GM12878 (cell line): ENCODE measurements at regions not wholly inside any gene's neighbourhood (a gene's known extent, or its start where the extent isn't known, plus 50 kb on each side); places are given as distances from the start of the nearest gene placed in this dataset.

Experiments used
- ATAC-seq: fragments of 200-7000 bp; cut with Tn5 transposase; 3 replicates; pipeline ENCODE4 v1.9.1; 2020; ENCODE audit warnings: mild to moderate bottlenecking, moderate library complexity
- BruUV-seq: library from RNA; stranded (reverse); fragments of 400-500 nt; replicated peaks from 2 replicates; lab custom pipeline; 2021; lab: Mats Ljungman, UMichigan
- CTCF ChIA-PET: fragments of 300-600 bp; sonication (Branson Sonifier 250); formaldehyde crosslinking; extraction: SDS; loops from one replicate; lab custom pipeline; 2021; ENCODE audit warnings: inconsistent platforms; lab: Yijun Ruan, JAX
- POLR2A ChIA-PET: fragments of 350-600 bp; formaldehyde crosslinking; extraction: SDS; loops from one replicate; lab custom pipeline; 2021; ENCODE audit warnings: inconsistent platforms; lab: Charles Lee
- RAD21 ChIA-PET: fragments of 300-600 bp; sonication (Branson Sonifier 250); formaldehyde crosslinking; loops from one replicate; lab custom pipeline; 2023; ENCODE audit warnings: antibody characterized with exemption; ENCODE audit not compliant: unreplicated experiment; lab: Charles Lee
- SMC1A ChIA-PET: fragments of 300-600 bp; sonication (Branson Sonifier 250); formaldehyde crosslinking; loops from one replicate; lab custom pipeline; 2023; ENCODE audit not compliant: unreplicated experiment, uncharacterized antibody; lab: Charles Lee
- DNase-seq: peaks from one replicate; pipeline ENCODE4 v3.0.0-alpha.2; 2011; ENCODE audit warnings: low read depth, low spot score
- FAIRE-seq: peaks from 3 replicates; lab custom pipeline; 2011; peaks lifted over from hg19 to GRCh38; lab: Jason Lieb, UNC
- H2AFZ ChIP-seq: 2 replicates; pipeline ENCODE4 v1.6.0; 2011; ENCODE audit warnings: low read depth, low read length, control low read depth; ENCODE audit not compliant: control insufficient read depth
- H3K27ac ChIP-seq: 2 replicates; pipeline ENCODE4 v1.5.1; 2011; ENCODE audit warnings: control low read depth; ENCODE audit not compliant: control insufficient read depth, insufficient read depth
- H3K27me3 ChIP-seq, 2 experiments: replicated peaks in 1 of 2; 2 replicates each; pipeline versions ENCODE4 v1.6.0 to v1.6.1; 2011; ENCODE audit warnings: low read length in 1 of 2; ENCODE audit not compliant: control insufficient read depth in 2 of 2, insufficient read depth in 2 of 2
- H3K36me3 ChIP-seq, 2 experiments: 2 replicates each; pipeline ENCODE4 v1.5.1; 2011; ENCODE audit warnings: low read length in 1 of 2; ENCODE audit not compliant: control insufficient read depth in 2 of 2, insufficient read depth in 2 of 2
- H3K4me1 ChIP-seq: 2 replicates; pipeline ENCODE4 v1.6.1; 2011; ENCODE audit warnings: mild to moderate bottlenecking, low read length, moderate library complexity, mixed read lengths; ENCODE audit not compliant: control insufficient read depth, insufficient read depth
- H3K4me2 ChIP-seq: 2 replicates; pipeline ENCODE4 v1.6.0; 2011; ENCODE audit warnings: control low read depth; ENCODE audit not compliant: control insufficient read depth, insufficient read depth
- H3K4me3 ChIP-seq: fragments of 200-600 bp; sonication (generic); 2 replicates; pipeline ENCODE4 v1.5.1; 2016
- H3K79me2 ChIP-seq: 2 replicates; pipeline ENCODE4 v1.6.0; 2011; ENCODE audit warnings: low read length; ENCODE audit not compliant: control insufficient read depth, insufficient read depth
- H3K9ac ChIP-seq: 2 replicates; pipeline ENCODE4 v1.8.0; 2011; ENCODE audit warnings: low read length, control low read depth, mixed read lengths; ENCODE audit not compliant: control insufficient read depth, insufficient read depth
- H3K9me3 ChIP-seq: replicated peaks from 3 replicates; pipeline ENCODE4 v1.5.1; 2011; ENCODE audit warnings: mild to moderate bottlenecking, low read length; ENCODE audit not compliant: control insufficient read depth, insufficient read depth
- H4K20me1 ChIP-seq: 2 replicates; pipeline ENCODE4 v1.6.0; 2011; ENCODE audit not compliant: control insufficient read depth, insufficient read depth
- GATAD2B ChIP-seq: fragments of 450-650 bp; conservative IDR thresholded peaks from 2 replicates; pipeline ENCODE4 v1.6.1; 2017; ENCODE audit warnings: low read depth, mild to moderate bottlenecking, moderate library complexity
- PKNOX1 ChIP-seq: fragments of 450-650 bp; IDR thresholded peaks from 2 replicates; pipeline ENCODE4 v1.6.1; 2016; ENCODE audit warnings: mild to moderate bottlenecking
- PML ChIP-seq: IDR thresholded peaks from 2 replicates; pipeline ENCODE4 v1.6.1; 2012; ENCODE audit warnings: low read length, inconsistent platforms
- REST ChIP-seq: IDR thresholded peaks from 2 replicates; pipeline ENCODE4 v1.6.1; 2012; ENCODE audit warnings: mild to moderate bottlenecking, low read depth, low read length
- SUPT20H ChIP-seq: IDR thresholded peaks from 2 replicates; pipeline ENCODE4 v1.6.1; 2011; ENCODE audit warnings: low read depth, mild to moderate bottlenecking, low read length, moderate library complexity, borderline replicate concordance; ENCODE audit not compliant: control insufficient read depth
- ZSCAN29 ChIP-seq: fragments of 450-650 bp; IDR thresholded peaks from 2 replicates; pipeline ENCODE4 v1.6.1; 2017; ENCODE audit warnings: mild to moderate bottlenecking, moderate library complexity
- WGBS: methylation state at CpG from one replicate; pipeline ENCODE4 v1.1.6; 2016; ENCODE audit warnings: low lambda C conversion rate; ENCODE audit not compliant: insufficient replicate concordance, insufficient coverage; ENCODE audit errors: missing lambda C conversion rate; 5-methylcytosine and 5-hydroxymethylcytosine counted together
- in situ Hi-C: fragments of 300-500 bp; cut with MboI; formaldehyde crosslinking; loops from 9 replicates; pipeline ENCODE4 v1.14.3; 2018; ENCODE audit warnings: mixed read lengths
- intact Hi-C: fragments of 100-400 bp; cut with micrococcal nuclease; formaldehyde crosslinking; loops from one replicate; pipeline ENCODE4 v1.14.2; 2022; ENCODE audit not compliant: unreplicated experiment

GRCh38 chr2:175647058-175647457, 355.0 kb downstream of the LNPK start:
- no peak overlapping the region for H2AFZ ChIP-seq
- no peak overlapping the region for H3K4me3 ChIP-seq
- WGBS, result 85% methylated on average over 2 of the region's 2 CpGs
- ChIA-PET RAD21 (no interaction called here), SMC1A (no interaction called here), POLR2A (no interaction called here), CTCF (no interaction called here)
- no peaks in the 10 kb centered on the region for H3K36me3 ChIP-seq
- TF ChIP-seq PML, result no peak
- TF ChIP-seq GATAD2B, result no peak
- no peak for TF ChIP-seq PKNOX1
- TF ChIP-seq REST, result no peak
- no peak for TF ChIP-seq SUPT20H
- no peak for TF ChIP-seq ZSCAN29
- in situ Hi-C loops, result no loop called here
- no peaks in the 10 kb centered on the region for H3K4me1 ChIP-seq
- FAIRE-seq (no peak), DNase-seq (no peak), ATAC-seq (no peak)
- intact Hi-C loops, result no loop called here
- no peaks in the 10 kb centered on the region for H3K27me3 ChIP-seq
- no peaks in the 10 kb centered on the region for H4K20me1 ChIP-seq
- H3K27ac ChIP-seq, result no peak overlapping the region
- no peak overlapping the region for H3K4me2 ChIP-seq
- BruUV-seq, result no TSS peak
- no peaks in the 10 kb centered on the region for H3K9me3 ChIP-seq
- no peak overlapping the region for H3K9ac ChIP-seq
- H3K79me2 ChIP-seq, result no peaks in the 10 kb centered on the region
